Esophagus muscularis mucosa (tissue), 4 donors: ENCODE measurements at regions not wholly inside any gene's neighbourhood (a gene's known extent, or its start where the extent isn't known, plus 50 kb on each side); places are given as distances from the start of the nearest gene placed in this dataset.

Experiments
- EP300 ChIP-seq: sonication (generic); formaldehyde crosslinking; IDR thresholded peaks from one replicate; pipeline ENCODE4 v1.6.1; 2017; ENCODE audit warnings: antibody characterized with exemption
- POLR2A ChIP-seq: fragments of 450-650 bp; IDR thresholded peaks from one replicate; pipeline ENCODE4 v1.6.1; 2017; ENCODE audit warnings: antibody characterized with exemption, moderate library complexity, mild to moderate bottlenecking, low read depth
- POLR2AphosphoS5 ChIP-seq, 2 donors: sonication (generic); formaldehyde crosslinking; IDR thresholded peaks; one replicate each; pipeline ENCODE4 v1.6.1; 2017; ENCODE audit warnings: antibody characterized with exemption in 2 of 2
- TF ChIP-seq, protein P1 (sequence below), 3 experiments: fragments of 200-600 bp in 2 of 3; fragments of 450-650 bp in 1 of 3; sonication (generic) in 2 of 3; IDR thresholded peaks; one replicate each; pipeline ENCODE4 v1.5.1; 2017 to 2019; ENCODE audit warnings: antibody characterized with exemption in 3 of 3, mild to moderate bottlenecking in 2 of 3, moderate library complexity in 1 of 3

DNA sequence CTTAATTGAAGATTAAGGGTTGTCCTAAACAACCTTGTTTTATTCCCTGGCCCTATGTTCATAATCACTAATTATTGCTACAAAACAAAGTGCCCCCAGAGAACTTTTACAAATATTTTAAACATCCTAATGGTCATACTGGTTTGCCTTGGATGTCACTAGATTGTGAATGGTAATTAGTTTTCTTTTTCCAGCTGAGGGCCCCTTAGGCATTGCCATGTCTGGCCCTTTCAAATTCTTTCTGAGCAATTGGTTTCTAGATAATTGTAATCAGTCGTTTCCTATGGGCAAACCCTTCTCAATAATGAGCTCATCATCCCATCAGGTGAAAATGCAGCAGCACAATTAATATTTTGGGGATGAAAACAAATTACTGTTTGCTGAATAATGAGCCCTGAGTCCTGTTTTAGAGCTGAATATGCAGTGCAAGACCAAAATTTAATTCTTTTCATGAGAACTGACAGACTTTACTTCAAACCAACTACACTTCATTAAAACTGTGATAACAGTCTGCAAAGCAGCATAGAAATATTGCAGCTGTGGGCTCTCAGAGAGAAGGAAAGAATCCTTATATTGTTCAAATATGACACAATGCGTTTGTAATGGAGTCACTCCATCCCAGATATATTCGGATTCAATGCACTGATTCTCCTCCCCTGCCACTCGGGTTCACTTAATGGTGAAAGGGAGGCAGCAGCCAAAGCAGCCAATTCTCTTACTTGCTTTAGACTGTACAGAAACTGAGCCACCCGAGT, 67.7 kb upstream of the ARHGAP5 start:
- TF ChIP-seq, protein P1, sequence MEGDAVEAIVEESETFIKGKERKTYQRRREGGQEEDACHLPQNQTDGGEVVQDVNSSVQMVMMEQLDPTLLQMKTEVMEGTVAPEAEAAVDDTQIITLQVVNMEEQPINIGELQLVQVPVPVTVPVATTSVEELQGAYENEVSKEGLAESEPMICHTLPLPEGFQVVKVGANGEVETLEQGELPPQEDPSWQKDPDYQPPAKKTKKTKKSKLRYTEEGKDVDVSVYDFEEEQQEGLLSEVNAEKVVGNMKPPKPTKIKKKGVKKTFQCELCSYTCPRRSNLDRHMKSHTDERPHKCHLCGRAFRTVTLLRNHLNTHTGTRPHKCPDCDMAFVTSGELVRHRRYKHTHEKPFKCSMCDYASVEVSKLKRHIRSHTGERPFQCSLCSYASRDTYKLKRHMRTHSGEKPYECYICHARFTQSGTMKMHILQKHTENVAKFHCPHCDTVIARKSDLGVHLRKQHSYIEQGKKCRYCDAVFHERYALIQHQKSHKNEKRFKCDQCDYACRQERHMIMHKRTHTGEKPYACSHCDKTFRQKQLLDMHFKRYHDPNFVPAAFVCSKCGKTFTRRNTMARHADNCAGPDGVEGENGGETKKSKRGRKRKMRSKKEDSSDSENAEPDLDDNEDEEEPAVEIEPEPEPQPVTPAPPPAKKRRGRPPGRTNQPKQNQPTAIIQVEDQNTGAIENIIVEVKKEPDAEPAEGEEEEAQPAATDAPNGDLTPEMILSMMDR (IDR thresholded peaks at IDR 0.05): no peak
- TF ChIP-seq POLR2A: no peak
- TF ChIP-seq EP300: no peak
- TF ChIP-seq POLR2AphosphoS5 (IDR thresholded peaks at IDR 0.05): no peak
